PC-9 (cell line): ENCODE measurements at regions not wholly inside any gene's neighbourhood (a gene's known extent, or its start where the extent isn't known, plus 50 kb on each side); places are given as distances from the start of the nearest gene placed in this dataset.
"Not testable (repeated sequence)": the region's sequence is repeated elsewhere in the genome, so short reads cannot be mapped to it uniquely, and the experiment has no call there.

ENCODE experiments used
- CTCF ChIP-seq: fragments of 200-600 bp; sonication (generic); conservative IDR thresholded peaks from 2 replicates; pipeline ENCODE4 v1.6.1; 2017; ENCODE audit warnings: mixed run types, antibody characterized with exemption, mild to moderate bottlenecking, moderate library complexity
- EZH2 ChIP-seq: fragments of 200-600 bp; sonication (generic); IDR thresholded peaks from 2 replicates; pipeline ENCODE4 v1.8.0; 2017; ENCODE audit warnings: antibody characterized with exemption, low read depth

- TF ChIP-seq CTCF, EZH2: not testable (repeated sequence)
Observed at GRCh38 chr5:92029792-92030191, 646.7 kb upstream of the ARRDC3 start.
